GM12878 (cell line): ENCODE measurements at regions not wholly inside any gene's neighbourhood (a gene's known extent, or its start where the extent isn't known, plus 50 kb on each side); places are given as distances from the start of the nearest gene placed in this dataset.

Experiments used
- ATAC-seq: fragments of 200-7000 bp; cut with Tn5 transposase; 3 replicates; pipeline ENCODE4 v1.9.1; 2020; ENCODE audit warnings: mild to moderate bottlenecking, moderate library complexity
- BruUV-seq: library from RNA; stranded (reverse); fragments of 400-500 nt; replicated peaks from 2 replicates; lab custom pipeline; 2021; lab: Mats Ljungman, UMichigan
- CTCF ChIA-PET: fragments of 300-600 bp; sonication (Branson Sonifier 250); formaldehyde crosslinking; extraction: SDS; loops from one replicate; lab custom pipeline; 2021; ENCODE audit warnings: inconsistent platforms; lab: Yijun Ruan, JAX
- POLR2A ChIA-PET: fragments of 350-600 bp; formaldehyde crosslinking; extraction: SDS; loops from one replicate; lab custom pipeline; 2021; ENCODE audit warnings: inconsistent platforms; lab: Charles Lee
- RAD21 ChIA-PET: fragments of 300-600 bp; sonication (Branson Sonifier 250); formaldehyde crosslinking; loops from one replicate; lab custom pipeline; 2023; ENCODE audit warnings: antibody characterized with exemption; ENCODE audit not compliant: unreplicated experiment; lab: Charles Lee
- SMC1A ChIA-PET: fragments of 300-600 bp; sonication (Branson Sonifier 250); formaldehyde crosslinking; loops from one replicate; lab custom pipeline; 2023; ENCODE audit not compliant: unreplicated experiment, uncharacterized antibody; lab: Charles Lee
- DNase-seq: peaks from one replicate; pipeline ENCODE4 v3.0.0-alpha.2; 2011; ENCODE audit warnings: low read depth, low spot score
- FAIRE-seq: peaks from 3 replicates; lab custom pipeline; 2011; peaks lifted over from hg19 to GRCh38; lab: Jason Lieb, UNC
- H2AFZ ChIP-seq: 2 replicates; pipeline ENCODE4 v1.6.0; 2011; ENCODE audit warnings: low read depth, low read length, control low read depth; ENCODE audit not compliant: control insufficient read depth
- H3K27ac ChIP-seq: 2 replicates; pipeline ENCODE4 v1.5.1; 2011; ENCODE audit warnings: control low read depth; ENCODE audit not compliant: control insufficient read depth, insufficient read depth
- H3K27me3 ChIP-seq, 2 experiments: replicated peaks in 1 of 2; 2 replicates each; pipeline versions ENCODE4 v1.6.0 to v1.6.1; 2011; ENCODE audit warnings: low read length in 1 of 2; ENCODE audit not compliant: control insufficient read depth in 2 of 2, insufficient read depth in 2 of 2
- H3K36me3 ChIP-seq, 2 experiments: 2 replicates each; pipeline ENCODE4 v1.5.1; 2011; ENCODE audit warnings: low read length in 1 of 2; ENCODE audit not compliant: control insufficient read depth in 2 of 2, insufficient read depth in 2 of 2
- H3K4me1 ChIP-seq: 2 replicates; pipeline ENCODE4 v1.6.1; 2011; ENCODE audit warnings: mild to moderate bottlenecking, low read length, moderate library complexity, mixed read lengths; ENCODE audit not compliant: control insufficient read depth, insufficient read depth
- H3K4me2 ChIP-seq: 2 replicates; pipeline ENCODE4 v1.6.0; 2011; ENCODE audit warnings: control low read depth; ENCODE audit not compliant: control insufficient read depth, insufficient read depth
- H3K4me3 ChIP-seq: fragments of 200-600 bp; sonication (generic); 2 replicates; pipeline ENCODE4 v1.5.1; 2016
- H3K79me2 ChIP-seq: 2 replicates; pipeline ENCODE4 v1.6.0; 2011; ENCODE audit warnings: low read length; ENCODE audit not compliant: control insufficient read depth, insufficient read depth
- H3K9ac ChIP-seq: 2 replicates; pipeline ENCODE4 v1.8.0; 2011; ENCODE audit warnings: low read length, control low read depth, mixed read lengths; ENCODE audit not compliant: control insufficient read depth, insufficient read depth
- H3K9me3 ChIP-seq: replicated peaks from 3 replicates; pipeline ENCODE4 v1.5.1; 2011; ENCODE audit warnings: mild to moderate bottlenecking, low read length; ENCODE audit not compliant: control insufficient read depth, insufficient read depth
- H4K20me1 ChIP-seq: 2 replicates; pipeline ENCODE4 v1.6.0; 2011; ENCODE audit not compliant: control insufficient read depth, insufficient read depth
- BCL11A ChIP-seq: IDR thresholded peaks from 2 replicates; pipeline ENCODE4 v1.6.1; 2011; ENCODE audit warnings: low read depth, low read length
- CUX1 ChIP-seq: IDR thresholded peaks from 2 replicates; pipeline ENCODE4 v1.6.1; 2012; ENCODE audit warnings: improper control_type of control experiment, low read depth, low read length; ENCODE audit not compliant: insufficient replicate concordance
- FOXM1 ChIP-seq: IDR thresholded peaks from 2 replicates; pipeline ENCODE4 v1.6.1; 2012; ENCODE audit warnings: low read depth, mild to moderate bottlenecking, inconsistent platforms, low read length, moderate library complexity
- IKZF1 ChIP-seq: fragments of 450-650 bp; conservative IDR thresholded peaks from 2 replicates; pipeline ENCODE4 v1.6.1; 2017; ENCODE audit warnings: antibody characterized with exemption, mild to moderate bottlenecking
- IKZF2 ChIP-seq, 2 experiments: fragments of 450-650 bp; IDR thresholded peaks; 2 replicates each; pipeline ENCODE4 v1.6.1; 2017; ENCODE audit warnings: mild to moderate bottlenecking in 2 of 2, moderate library complexity in 2 of 2
- JUND ChIP-seq: IDR thresholded peaks from 2 replicates; pipeline ENCODE4 v1.6.1; 2012; ENCODE audit warnings: low read depth, mild to moderate bottlenecking, low read length, improper control_type of control experiment, moderate library complexity
- KLF5 ChIP-seq: fragments of 450-650 bp; IDR thresholded peaks from 2 replicates; pipeline ENCODE4 v1.6.1; 2014; ENCODE audit warnings: mild to moderate bottlenecking; ENCODE audit not compliant: partially characterized antibody
- MEF2A ChIP-seq: IDR thresholded peaks from 2 replicates; pipeline ENCODE4 v1.6.1; 2011; ENCODE audit warnings: low read depth, mild to moderate bottlenecking, low read length, moderate library complexity; ENCODE audit not compliant: insufficient read depth
- MTA2 ChIP-seq: fragments of 450-650 bp; IDR thresholded peaks from 2 replicates; pipeline ENCODE4 v1.6.1; 2016; ENCODE audit warnings: low read depth, mild to moderate bottlenecking, moderate library complexity
- NFIC ChIP-seq: IDR thresholded peaks from 2 replicates; pipeline ENCODE4 v1.6.1; 2012; ENCODE audit warnings: low read depth, mild to moderate bottlenecking, inconsistent platforms, low read length, moderate library complexity
- NR2F1 ChIP-seq: fragments of 450-650 bp; conservative IDR thresholded peaks from 2 replicates; pipeline ENCODE4 v1.6.1; 2017; ENCODE audit warnings: mild to moderate bottlenecking
- PAX5 ChIP-seq: IDR thresholded peaks from 2 replicates; pipeline ENCODE4 v1.6.1; 2011; ENCODE audit warnings: low read depth, low read length, borderline replicate concordance
- PAX8 ChIP-seq: fragments of 450-650 bp; IDR thresholded peaks from 2 replicates; pipeline ENCODE4 v1.6.1; 2017; ENCODE audit warnings: mild to moderate bottlenecking, moderate library complexity
- RCOR1 ChIP-seq: conservative IDR thresholded peaks from 2 replicates; pipeline ENCODE4 v1.6.1; 2012; ENCODE audit warnings: low read depth, low read length, improper control_type of control experiment
- RELB ChIP-seq: fragments of 450-650 bp; IDR thresholded peaks from 2 replicates; pipeline ENCODE4 v1.6.1; 2017; ENCODE audit warnings: low read depth, mild to moderate bottlenecking, moderate library complexity
- RUNX3 ChIP-seq: IDR thresholded peaks from 2 replicates; pipeline ENCODE4 v1.6.1; 2012; ENCODE audit warnings: low read length, inconsistent platforms
- WGBS: methylation state at CpG from one replicate; pipeline ENCODE4 v1.1.6; 2016; ENCODE audit warnings: low lambda C conversion rate; ENCODE audit not compliant: insufficient replicate concordance, insufficient coverage; ENCODE audit errors: missing lambda C conversion rate; 5-methylcytosine and 5-hydroxymethylcytosine counted together
- in situ Hi-C: fragments of 300-500 bp; cut with MboI; formaldehyde crosslinking; loops from 9 replicates; pipeline ENCODE4 v1.14.3; 2018; ENCODE audit warnings: mixed read lengths
- intact Hi-C: fragments of 100-400 bp; cut with micrococcal nuclease; formaldehyde crosslinking; loops from one replicate; pipeline ENCODE4 v1.14.2; 2022; ENCODE audit not compliant: unreplicated experiment

- TF ChIP-seq KLF5 (no peak), MTA2 (peak; percentile 48; the same call in 1 of the 2 replicates), MEF2A (no peak), JUND (no peak), RUNX3 (peak; percentile 32; the same call in 1 of the 2 replicates)
Observed at GRCh38 chr5:103345461-103345860, 86.9 kb downstream of the MACIR start (continued).

GRCh38 chr5:103340717-103341388 is 82.3 kb downstream of the MACIR start:
- Histone ChIP-seq H3K4me1 (peaks cover 13% of the 10 kb centered on the region; the same call in 1 of the 2 replicates), H3K4me3 (peak overlapping the region; percentile 23; the same call in 1 of the 2 replicates), H3K9ac (no peak overlapping the region), H4K20me1 (no peaks in the 10 kb centered on the region), H3K27ac (peak overlapping the region; percentile 56; the same call in 1 of the 2 replicates), H3K36me3 (no peaks in the 10 kb centered on the region), H3K27me3 (no peaks in the 10 kb centered on the region), H3K9me3 (peaks cover 6% of the 10 kb centered on the region; the same call in 1 of the 3 replicates), H3K79me2 (no peaks in the 10 kb centered on the region), H2AFZ (peak overlapping the region; percentile 51), H3K4me2 (peak overlapping the region; percentile 72)
- BruUV-seq, result no TSS peak
- ATAC-seq (peak; percentile 95), DNase-seq (peak; percentile 79), FAIRE-seq (peak; percentile 94)
- in situ Hi-C loops (no loop called here), intact Hi-C loops (loop anchor here (2.0 kb wide), 1 partner anchor 82 kb away; the partner anchor contains the start of gene MACIR)
- ChIA-PET CTCF (interaction anchor here (0.8 kb wide), 1 partner anchor 69 kb away, joined by 3 read pairs; no protein-coding TSS in a partner anchor), RAD21 (interaction anchor here (1.0 to 1.4 kb wide), 3 partner anchors 14 to 84 kb away, joined by 3 read pairs; no protein-coding TSS in a partner anchor), SMC1A (interaction anchor here (1.2 to 2.0 kb wide), 5 partner anchors 9 to 108 kb away, joined by 3 to 5 read pairs (median 5); partner anchors contain the start of gene MACIR), POLR2A (no interaction called here)
- WGBS, result 0% methylated on average over 5 of the region's 5 CpGs
- TF ChIP-seq PAX5 (0 out of 2 replicates have a peak, but pooled peaks have one; percentile 31), IKZF2 (IDR thresholded peaks at IDR 0.05) (peak; percentile 59 to 73; a peak in 3 of 4 replicates), PAX8 (no peak), RCOR1 (no peak), IKZF1 (peak; percentile 46; the same call in 1 of the 2 replicates), NR2F1 (peak; percentile 41; the same call in 1 of the 2 replicates), NFIC (peak; percentile 88), FOXM1 (peak; percentile 57; the same call in 1 of the 2 replicates), CUX1 (peak; percentile 87), RELB (peak; percentile 71; the same call in 1 of the 2 replicates), BCL11A (peak; percentile 62; the same call in 1 of the 2 replicates)
